Fibroblast of skin of left quadriceps (primary cell): ENCODE measurements at regions not wholly inside any gene's neighbourhood (a gene's known extent, or its start where the extent isn't known, plus 50 kb on each side); places are given as distances from the start of the nearest gene placed in this dataset.
A peak's percentile ranks its signal among the peaks of the same experiment; 100 is the strongest.

ENCODE experiments used
- DNase-seq, 2 experiments: peaks; one replicate each; pipeline ENCODE4 v3.0.0-alpha.2; 2013; ENCODE audit warnings: low read depth in 2 of 2

DNA sequence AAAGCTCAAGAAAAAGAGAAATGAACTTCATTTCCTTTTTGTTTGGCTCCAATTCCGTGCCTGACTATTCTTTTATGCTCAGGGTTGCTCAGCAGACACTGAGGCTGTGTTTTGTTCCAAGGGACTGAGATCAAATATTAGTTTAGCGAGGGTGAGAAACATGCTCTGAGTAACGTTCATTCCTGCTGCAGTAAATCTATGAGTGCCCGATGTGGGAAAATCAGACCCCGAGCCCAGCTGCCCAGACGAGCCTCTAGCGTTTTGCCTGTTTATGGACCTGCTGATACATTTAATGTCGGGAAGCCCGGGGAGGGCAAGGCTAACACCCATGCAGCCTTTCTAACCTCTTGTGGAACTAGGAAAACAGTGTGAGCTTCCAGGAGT lies 119.2 kb downstream of the VAPA start:
- no peak for DNase-seq

- no peak for DNase-seq
Observed at GRCh38 chr18:10035281-10035991, 121.6 kb downstream of the VAPA start.

GRCh38 chr18:10036479-10036878 lies 122.7 kb downstream of the VAPA start:
- DNase-seq, result no peak

- no peak for DNase-seq
Observed at GRCh38 chr18:10037181-10037580, 123.4 kb downstream of the VAPA start.

- DNase-seq, result no peak
Observed at GRCh38 chr18:10038268-10038667, 124.5 kb downstream of the VAPA start.

DNA sequence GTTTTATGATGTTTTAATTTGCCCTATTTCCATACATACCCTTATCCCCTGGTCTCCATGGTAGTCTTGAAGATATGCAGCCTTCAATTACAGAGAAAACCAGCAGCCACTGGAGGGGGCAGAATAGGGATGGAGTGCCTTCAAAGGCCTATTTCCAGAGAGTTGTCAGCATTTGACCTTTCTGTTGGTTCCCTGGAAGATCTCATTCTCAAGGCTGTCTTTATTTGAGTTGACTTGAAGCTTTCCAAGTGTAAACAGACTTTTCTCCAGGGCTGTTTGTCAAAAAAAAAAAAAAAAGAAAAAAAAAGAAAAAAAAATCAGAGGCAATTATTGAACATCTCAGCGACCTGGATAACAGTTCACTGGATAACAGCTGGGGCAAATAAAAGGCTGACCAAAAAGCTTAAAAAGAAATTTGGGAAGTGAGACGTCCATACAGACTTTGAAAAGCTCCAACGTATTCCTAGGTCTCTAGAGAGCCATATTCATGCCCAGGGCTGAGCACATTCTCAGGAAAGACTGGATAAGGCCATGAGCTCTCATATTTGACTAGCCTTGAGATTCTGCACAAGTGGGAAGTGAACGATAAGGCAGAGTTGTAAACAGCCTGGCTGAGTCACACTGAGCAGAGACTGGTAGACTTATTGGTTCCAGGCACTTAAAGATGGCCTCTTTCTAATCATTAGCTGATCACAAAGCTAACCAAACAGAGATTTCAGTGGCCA lies 126.6 kb downstream of the VAPA start:
- no peak for DNase-seq

DNA sequence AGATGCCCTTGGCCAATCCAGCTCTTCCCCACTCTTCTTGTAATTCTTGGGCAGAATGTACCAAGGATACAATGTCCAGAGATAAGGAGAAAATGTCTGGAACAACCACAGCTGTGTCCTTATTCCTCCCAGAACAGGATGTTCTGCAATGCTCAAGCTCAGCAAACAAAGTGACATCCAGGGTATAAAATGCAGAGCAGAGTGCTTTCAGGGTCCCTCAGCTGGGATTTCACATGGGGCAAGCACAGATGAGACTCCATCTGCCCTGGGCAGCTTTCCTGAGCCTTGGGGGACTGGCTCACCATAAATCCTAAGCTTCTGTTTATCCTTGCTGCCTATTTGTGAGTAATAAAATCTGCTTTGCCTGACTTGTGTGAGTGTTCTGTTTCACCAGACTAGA lies 127.4 kb downstream of the VAPA start:
- no peak for DNase-seq

DNA sequence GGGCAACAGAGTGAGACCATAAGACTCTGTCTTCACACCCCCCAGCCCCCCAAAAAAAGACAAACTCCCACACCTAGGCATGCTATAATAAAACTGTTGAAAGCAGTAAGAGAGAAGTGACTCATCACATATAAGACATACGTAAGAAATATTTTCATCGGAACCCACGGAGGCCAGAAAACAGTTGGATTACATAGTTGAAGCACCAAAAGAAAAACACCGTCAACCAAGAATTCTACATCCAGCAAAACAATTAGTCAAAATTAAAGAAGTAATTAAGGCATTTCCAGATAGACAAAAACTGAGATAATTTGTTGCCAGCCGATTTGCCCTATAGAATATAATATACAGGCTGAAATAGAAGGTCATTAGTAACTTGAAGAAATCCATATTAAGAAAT lies 128.7 kb downstream of the VAPA start:
- DNase-seq, result no peak

GRCh38 chr18:10044054-10044453 lies 130.2 kb downstream of the VAPA start:
- no peak for DNase-seq

DNA sequence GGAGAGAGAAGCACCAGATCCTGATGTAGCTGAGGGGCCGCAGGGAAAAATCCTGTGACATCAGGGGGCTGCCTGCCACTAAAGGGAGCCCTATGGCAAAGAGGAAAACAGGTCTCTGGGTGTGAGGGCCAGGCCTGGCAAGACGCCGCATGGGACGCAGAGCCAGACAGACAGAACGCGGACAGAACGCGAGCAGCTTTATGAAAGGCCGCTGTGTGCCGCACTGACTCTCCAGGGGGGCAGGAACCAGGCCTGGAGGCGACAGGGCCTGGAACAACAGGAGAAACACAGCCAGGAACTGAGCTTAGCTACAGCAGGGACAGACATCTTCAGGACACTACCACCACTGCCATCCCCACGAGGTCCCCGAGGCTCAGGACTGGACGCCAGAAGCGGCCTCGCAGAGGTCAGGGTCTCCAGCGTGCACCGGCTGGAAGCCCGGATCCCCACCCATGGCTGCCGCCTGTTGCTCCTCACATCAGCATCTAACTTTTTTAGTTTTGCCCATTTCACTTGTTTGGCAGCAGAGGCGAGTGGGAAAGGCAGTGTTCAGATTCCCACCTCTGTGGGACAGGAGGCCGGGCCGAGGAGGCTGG lies 131.6 kb downstream of the VAPA start:
- no peak for DNase-seq

GRCh38 chr18:10046178-10046807 lies 132.5 kb downstream of the VAPA start:
- no peak for DNase-seq

GRCh38 chr18:10047237-10047636 lies 133.4 kb downstream of the VAPA start:
- peak; percentile 40 to 41 for DNase-seq

DNA sequence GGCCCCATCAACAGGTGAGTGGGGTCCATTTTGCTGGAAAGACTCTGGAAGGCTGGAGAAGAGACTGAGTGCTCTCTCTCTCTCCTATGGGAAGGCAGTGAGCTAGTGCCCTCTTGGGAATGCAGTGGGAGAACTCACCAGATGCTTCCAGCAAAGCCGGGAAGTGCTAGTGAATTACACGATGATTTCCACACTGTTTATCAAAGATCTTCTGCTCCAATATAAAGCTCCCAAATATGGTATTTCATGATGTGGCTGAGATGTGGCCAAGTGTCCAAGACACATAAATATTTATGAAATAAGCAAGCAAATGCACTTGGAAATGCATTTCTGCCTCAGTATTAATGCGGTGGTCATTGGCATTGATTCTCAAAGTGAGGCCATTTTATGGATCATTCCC lies 135.9 kb downstream of the VAPA start:
- DNase-seq, result no peak

- no peak for DNase-seq
Observed at GRCh38 chr18:10050956-10051355, 137.1 kb downstream of the VAPA start.

DNA sequence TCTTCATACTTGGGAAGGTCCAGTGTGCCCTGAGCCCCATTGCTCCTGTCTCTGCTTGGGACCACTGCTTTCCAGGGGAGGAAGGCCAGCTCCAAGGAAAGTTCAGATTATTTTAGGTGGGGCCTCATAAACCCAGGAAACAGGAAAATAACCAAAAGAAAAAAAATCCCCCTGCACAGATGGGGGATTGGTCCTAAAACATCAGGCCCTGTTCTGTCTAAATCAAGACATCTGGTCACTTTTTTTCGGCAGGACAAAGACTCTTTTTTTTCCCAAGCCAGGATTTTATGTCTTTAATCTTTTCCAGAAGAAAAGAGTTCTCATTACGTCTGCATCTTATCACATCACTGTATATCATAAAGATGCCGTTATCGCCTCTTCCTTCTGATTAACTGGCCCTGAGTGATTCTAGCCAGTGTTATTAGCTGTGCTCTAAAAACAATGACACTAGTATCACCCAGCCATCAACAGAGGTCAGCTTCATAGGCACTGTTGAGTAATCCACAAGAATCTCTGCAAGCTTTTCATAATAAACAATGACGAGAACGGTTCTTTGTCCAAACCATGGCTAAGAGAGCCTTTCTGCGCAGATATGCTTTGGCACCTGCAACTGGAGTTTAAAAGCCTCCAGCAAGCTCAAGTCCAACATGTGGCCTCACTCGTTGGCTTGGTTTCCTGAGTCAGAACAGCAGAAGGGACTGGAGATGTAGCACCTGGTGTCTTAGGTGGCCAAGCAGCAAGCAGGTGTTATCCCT lies 138.2 kb downstream of the VAPA start:
- no peak for DNase-seq

DNA sequence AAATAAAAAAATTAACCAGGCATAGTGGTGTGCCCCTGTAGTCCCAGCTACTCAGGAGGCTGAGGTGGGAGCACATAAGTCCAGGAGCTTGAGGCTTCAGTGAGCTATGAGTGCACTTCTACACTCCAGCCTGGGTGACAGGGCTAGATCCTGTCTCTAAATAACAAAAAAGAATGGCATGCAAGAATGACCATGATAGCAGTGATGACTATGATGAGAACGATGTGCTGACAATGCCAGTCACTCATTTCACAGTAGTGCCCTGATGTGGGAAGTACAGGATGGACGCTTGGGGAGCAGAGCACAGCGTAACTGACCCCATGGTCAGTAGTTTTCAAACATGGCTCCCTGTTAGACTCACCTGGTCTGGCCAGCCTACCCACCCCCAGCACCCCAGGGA lies 139.1 kb downstream of the VAPA start:
- DNase-seq, result no peak

DNA sequence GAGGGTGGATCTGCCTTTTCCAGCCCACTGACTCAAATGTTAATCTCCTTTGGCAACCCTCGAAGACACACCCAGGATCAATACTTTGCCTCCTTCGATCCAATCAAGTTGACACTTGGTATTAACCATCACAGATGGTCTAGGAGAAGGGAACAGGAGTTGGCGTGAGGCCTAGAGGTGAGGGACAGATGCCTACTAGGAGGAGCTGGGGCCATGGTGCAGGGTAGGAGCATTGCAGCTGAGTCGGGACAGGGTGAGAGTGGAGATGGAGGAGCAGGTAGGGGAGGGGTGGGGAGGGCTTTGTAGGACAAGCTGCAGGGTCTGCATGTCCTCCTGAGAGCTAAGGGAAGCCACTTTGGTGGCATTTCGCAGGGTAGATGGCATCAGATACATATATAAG lies 140.0 kb downstream of the VAPA start:
- no peak for DNase-seq

GRCh38 chr18:10054366-10054765 lies 140.6 kb downstream of the VAPA start:
- no peak for DNase-seq

DNA sequence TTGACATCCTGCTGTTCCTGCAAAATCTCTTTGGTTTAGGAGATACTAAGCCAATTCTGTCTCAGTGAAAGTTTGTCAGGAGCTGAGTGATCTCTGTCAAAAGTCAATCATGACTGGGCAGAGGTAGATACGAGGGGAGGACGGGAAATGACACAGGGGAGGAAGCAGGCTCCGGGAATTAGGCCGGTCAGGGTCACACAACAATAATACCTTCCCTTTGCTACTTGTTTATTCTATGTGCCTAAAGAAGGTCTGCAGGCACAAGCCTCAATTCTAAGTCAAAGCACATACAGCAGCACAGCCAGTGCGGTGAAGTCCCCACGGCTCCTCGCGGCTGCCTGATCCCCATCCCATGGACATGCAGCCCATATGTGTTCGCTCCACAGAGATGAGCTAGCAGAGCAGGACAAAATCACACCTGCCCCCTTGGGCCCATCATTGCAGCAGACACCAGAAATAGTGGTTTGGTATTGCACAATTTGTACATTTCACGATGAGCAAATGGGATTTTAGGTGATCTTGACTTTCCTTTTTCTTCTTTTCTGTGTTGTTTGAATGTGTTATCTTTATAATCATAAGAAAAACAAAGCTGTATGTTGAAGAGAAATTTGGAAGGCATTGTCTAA lies 141.4 kb downstream of the VAPA start:
- DNase-seq, result no peak

GRCh38 chr18:10056506-10056905 lies 142.7 kb downstream of the VAPA start:
- DNase-seq, result no peak

DNA sequence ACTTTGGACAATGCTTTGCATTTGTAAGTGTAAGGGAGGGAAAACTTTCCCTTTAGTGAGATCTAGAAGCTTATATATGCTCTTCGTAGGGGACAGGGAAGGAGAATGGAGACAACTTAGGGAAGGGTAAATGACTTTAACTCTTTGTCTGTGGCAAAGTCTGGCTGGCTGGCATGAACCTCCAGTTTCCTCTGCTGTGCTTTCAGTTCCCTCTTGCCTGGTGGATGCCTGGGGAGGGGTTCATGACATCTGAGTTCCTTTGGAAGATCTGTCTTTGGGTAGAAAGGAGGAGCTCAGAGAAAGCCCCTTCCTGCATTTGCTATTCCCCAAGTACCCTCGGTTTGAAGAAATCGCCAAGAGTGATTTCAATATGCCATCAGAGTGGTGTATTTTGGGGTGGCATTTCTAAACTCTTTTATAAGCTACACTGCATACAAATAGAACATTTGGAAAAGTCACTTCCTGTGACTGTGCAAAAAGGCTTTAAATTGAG lies 143.6 kb downstream of the VAPA start:
- DNase-seq, result no peak
